GM12878 (cell line): ENCODE measurements at regions not wholly inside any gene's neighbourhood (a gene's known extent, or its start where the extent isn't known, plus 50 kb on each side); places are given as distances from the start of the nearest gene placed in this dataset.

Source experiments
- ATF2 ChIP-seq: IDR thresholded peaks from 2 replicates; pipeline ENCODE4 v1.6.1; 2012; ENCODE audit warnings: low read length, inconsistent platforms
- ATF7 ChIP-seq: fragments of 450-650 bp; IDR thresholded peaks from 2 replicates; pipeline ENCODE4 v1.6.1; 2016; ENCODE audit warnings: low read depth, mild to moderate bottlenecking
- BCL3 ChIP-seq: IDR thresholded peaks from 2 replicates; pipeline ENCODE4 v1.6.1; 2011; ENCODE audit warnings: borderline replicate concordance, low read depth, mild to moderate bottlenecking, moderate library complexity, low read length; ENCODE audit not compliant: insufficient read depth, poor library complexity, severe bottlenecking
- CEBPB ChIP-seq, 2 experiments: fragments of 150-350 bp in 1 of 2; IDR thresholded peaks; 2 replicates each; pipeline ENCODE4 v1.6.1; 2012 to 2014; ENCODE audit warnings: low read depth in 2 of 2, low read length in 2 of 2, borderline replicate concordance in 1 of 2, inconsistent platforms in 1 of 2
- CHD4 ChIP-seq: fragments of 200-600 bp; sonication (generic); IDR thresholded peaks from 2 replicates; pipeline ENCODE4 v1.6.1; 2016; ENCODE audit warnings: mild to moderate bottlenecking
- CREB1 ChIP-seq: IDR thresholded peaks from 2 replicates; pipeline ENCODE4 v1.6.1; 2012; ENCODE audit warnings: low read depth, mild to moderate bottlenecking, inconsistent platforms
- EP300 ChIP-seq, 2 experiments: fragments of 150-350 bp in 1 of 2; IDR thresholded peaks; 2 replicates each; pipeline ENCODE4 v1.6.1; 2011 to 2012; ENCODE audit warnings: low read depth in 2 of 2, low read length in 2 of 2, borderline replicate concordance in 1 of 2, improper control_type of control experiment in 1 of 2, inconsistent platforms in 1 of 2; ENCODE audit not compliant: control insufficient read depth in 1 of 2
- ESRRA ChIP-seq: IDR thresholded peaks from 2 replicates; pipeline ENCODE4 v1.6.1; 2012; ENCODE audit warnings: mild to moderate bottlenecking, low read length, improper control_type of control experiment
- FOXK2 ChIP-seq: fragments of 450-650 bp; IDR thresholded peaks from 2 replicates; pipeline ENCODE4 v1.6.1; 2017; ENCODE audit warnings: mild to moderate bottlenecking, moderate library complexity
- HSF1 ChIP-seq: fragments of 150-350 bp; IDR thresholded peaks from 2 replicates; pipeline ENCODE4 v1.6.1; 2014; ENCODE audit warnings: mild to moderate bottlenecking, low read depth, low read length
- IKZF2 ChIP-seq, 2 experiments: fragments of 450-650 bp; IDR thresholded peaks; 2 replicates each; pipeline ENCODE4 v1.6.1; 2017; ENCODE audit warnings: mild to moderate bottlenecking in 2 of 2, moderate library complexity in 2 of 2
- KAT2A ChIP-seq: conservative IDR thresholded peaks from 2 replicates; pipeline ENCODE4 v1.6.1; 2011; ENCODE audit warnings: low read depth, low read length; ENCODE audit not compliant: control insufficient read depth
- MEF2B ChIP-seq: fragments of 450-650 bp; IDR thresholded peaks from 2 replicates; pipeline ENCODE4 v1.6.1; 2018; ENCODE audit warnings: mild to moderate bottlenecking, moderate library complexity; ENCODE audit not compliant: partially characterized antibody, poor library complexity, severe bottlenecking
- NBN ChIP-seq: fragments of 450-650 bp; IDR thresholded peaks from 2 replicates; pipeline ENCODE4 v1.6.1; 2016
- RBBP5 ChIP-seq: fragments of 200-600 bp; sonication (generic); conservative IDR thresholded peaks from 2 replicates; pipeline ENCODE4 v1.6.1; 2016
- SPI1 ChIP-seq: IDR thresholded peaks from 2 replicates; pipeline ENCODE4 v1.6.1; 2011; ENCODE audit warnings: low read depth, mild to moderate bottlenecking, low read length, moderate library complexity, borderline replicate concordance; ENCODE audit not compliant: insufficient read depth
- TBL1XR1 ChIP-seq: IDR thresholded peaks from 2 replicates; pipeline ENCODE4 v1.6.1; 2012; ENCODE audit warnings: low read depth, low read length, improper control_type of control experiment
- YY1 ChIP-seq: IDR thresholded peaks from 2 replicates; pipeline ENCODE4 v1.6.1; 2011; ENCODE audit warnings: low read depth, mild to moderate bottlenecking, low read length
- ZSCAN29 ChIP-seq: fragments of 450-650 bp; IDR thresholded peaks from 2 replicates; pipeline ENCODE4 v1.6.1; 2017; ENCODE audit warnings: mild to moderate bottlenecking, moderate library complexity
- TF ChIP-seq, protein P1 (sequence below), 3 experiments: IDR thresholded peaks in 2 of 3; conservative IDR thresholded peaks in 1 of 3; 2 replicates each; pipeline ENCODE4 v1.5.1; 2011; ENCODE audit warnings: low read depth in 3 of 3, low read length in 3 of 3, mild to moderate bottlenecking in 3 of 3, control low read depth in 2 of 3, moderate library complexity in 2 of 3, inconsistent platforms in 1 of 3, mixed read lengths in 1 of 3; ENCODE audit not compliant: control insufficient read depth in 2 of 3, insufficient read depth in 1 of 3; ENCODE audit errors: extremely low read depth in 1 of 3

DNA sequence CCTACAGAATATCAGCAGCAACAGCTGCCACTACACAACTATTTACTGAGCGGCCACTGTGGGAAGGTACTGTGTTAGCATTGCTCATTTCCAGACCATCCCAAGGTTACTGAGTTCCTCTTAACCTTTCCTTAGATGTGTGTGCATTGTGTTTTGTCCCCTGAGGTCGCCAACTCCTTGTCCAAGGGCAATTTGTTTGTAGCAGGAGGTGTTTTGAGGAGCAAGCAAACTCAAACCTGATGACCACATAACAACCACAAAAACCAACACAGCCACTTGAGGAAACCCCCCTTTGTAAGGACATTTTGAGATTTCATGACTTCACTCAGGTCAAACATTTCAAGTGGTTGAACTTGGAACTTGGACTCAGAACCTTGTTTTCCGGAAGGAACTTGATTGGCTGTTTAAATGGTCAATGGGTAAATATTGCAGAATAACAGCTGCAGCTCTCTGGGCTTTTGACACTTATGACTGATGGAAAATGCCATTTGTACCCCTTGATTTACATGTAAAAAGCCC lies 122.3 kb downstream of the MID1IP1 start (continued):
- peak; percentile 48; the same call in 1 of the 2 replicates for TF ChIP-seq ATF2
- peak; percentile 88 to 92 for TF ChIP-seq IKZF2 (IDR thresholded peaks at IDR 0.05)
- TF ChIP-seq CEBPB (IDR thresholded peaks at IDR 0.05; ENCODE audit: borderline replicate concordance in 1 of 2, low read depth in 2 of 2, low read length in 2 of 2), result no peak
- peak; percentile 59; the same call in 1 of the 2 replicates for TF ChIP-seq ATF7
- TF ChIP-seq, protein P1, sequence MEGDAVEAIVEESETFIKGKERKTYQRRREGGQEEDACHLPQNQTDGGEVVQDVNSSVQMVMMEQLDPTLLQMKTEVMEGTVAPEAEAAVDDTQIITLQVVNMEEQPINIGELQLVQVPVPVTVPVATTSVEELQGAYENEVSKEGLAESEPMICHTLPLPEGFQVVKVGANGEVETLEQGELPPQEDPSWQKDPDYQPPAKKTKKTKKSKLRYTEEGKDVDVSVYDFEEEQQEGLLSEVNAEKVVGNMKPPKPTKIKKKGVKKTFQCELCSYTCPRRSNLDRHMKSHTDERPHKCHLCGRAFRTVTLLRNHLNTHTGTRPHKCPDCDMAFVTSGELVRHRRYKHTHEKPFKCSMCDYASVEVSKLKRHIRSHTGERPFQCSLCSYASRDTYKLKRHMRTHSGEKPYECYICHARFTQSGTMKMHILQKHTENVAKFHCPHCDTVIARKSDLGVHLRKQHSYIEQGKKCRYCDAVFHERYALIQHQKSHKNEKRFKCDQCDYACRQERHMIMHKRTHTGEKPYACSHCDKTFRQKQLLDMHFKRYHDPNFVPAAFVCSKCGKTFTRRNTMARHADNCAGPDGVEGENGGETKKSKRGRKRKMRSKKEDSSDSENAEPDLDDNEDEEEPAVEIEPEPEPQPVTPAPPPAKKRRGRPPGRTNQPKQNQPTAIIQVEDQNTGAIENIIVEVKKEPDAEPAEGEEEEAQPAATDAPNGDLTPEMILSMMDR (IDR thresholded peaks at IDR 0.05 in 2 of 3, conservative IDR thresholded peaks at IDR 0.05 in 1 of 3; ENCODE audit: control insufficient read depth in 2 of 3, extremely low read depth in 1 of 3, insufficient read depth in 1 of 3, low read depth in 3 of 3, low read length in 3 of 3), result no peak
- TF ChIP-seq ZSCAN29, result no peak
- TF ChIP-seq MEF2B, result peak; percentile 47
- no peak for TF ChIP-seq YY1
- TF ChIP-seq CHD4, result no peak
- TF ChIP-seq TBL1XR1, result no peak
- no peak for TF ChIP-seq BCL3
- 0 out of 4 replicates have a peak, but pooled peaks have one; percentile 19 to 34 for TF ChIP-seq EP300 (IDR thresholded peaks at IDR 0.05; ENCODE audit: borderline replicate concordance in 1 of 2, control insufficient read depth in 1 of 2, low read depth in 2 of 2, low read length in 2 of 2)
- peak; percentile 73 for TF ChIP-seq SPI1
- no peak for TF ChIP-seq FOXK2
- no peak for TF ChIP-seq NBN
- TF ChIP-seq ESRRA, result no peak
- no peak for TF ChIP-seq CREB1
- no peak for TF ChIP-seq KAT2A
- no peak for TF ChIP-seq RBBP5
- TF ChIP-seq HSF1, result no peak
